GM10248 (cell line): ENCODE measurements at regions not wholly inside any gene's neighbourhood (a gene's known extent, or its start where the extent isn't known, plus 50 kb on each side); places are given as distances from the start of the nearest gene placed in this dataset.

ENCODE experiments used
- CTCF ChIA-PET: fragments of 300-600 bp; sonication (Branson Sonifier 250); formaldehyde crosslinking; extraction: SDS; loops from one replicate; lab custom pipeline; 2021; ENCODE audit warnings: antibody characterized with exemption; lab: Yijun Ruan, JAX
- POLR2A ChIA-PET: fragments of 350-650 bp; sonication (Branson Sonifier 250); formaldehyde crosslinking; extraction: SDS; loops from one replicate; lab custom pipeline; 2020; ENCODE audit warnings: antibody characterized with exemption; lab: Yijun Ruan, JAX
- DNase-seq: peaks from one replicate; pipeline ENCODE4 v3.0.0; 2012; ENCODE audit errors: extremely low spot score
- CTCF ChIP-seq: IDR thresholded peaks from 2 replicates; pipeline ENCODE4 v1.5.1; 2012; ENCODE audit warnings: mild to moderate bottlenecking, low read depth; ENCODE audit errors: extremely low read depth, missing control alignments, control extremely low read depth

DNA sequence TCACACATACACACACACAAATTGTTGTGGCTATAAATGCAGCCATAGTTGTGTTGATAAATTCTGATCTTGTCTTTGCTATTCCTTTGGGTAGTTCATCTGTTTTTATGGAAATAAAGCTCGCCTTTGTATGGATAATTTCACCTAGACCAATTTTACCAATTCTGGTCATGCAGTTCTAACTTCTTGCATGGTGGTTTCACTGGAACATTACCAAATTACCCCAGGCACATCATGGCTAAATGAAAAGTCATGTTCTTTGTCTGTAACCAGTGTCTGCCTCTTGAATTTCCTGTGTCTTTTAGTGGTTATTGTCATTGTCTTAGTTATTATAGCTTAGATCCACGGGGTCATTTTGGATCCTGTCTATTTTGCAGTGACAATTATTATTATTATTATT is 50.3 kb upstream of the TMC1 start:
- DNase-seq = no peak
- POLR2A ChIA-PET = no interaction called here
- CTCF ChIA-PET = no interaction called here
- TF ChIP-seq CTCF = no peak

GRCh38 chr9:72467766-72468738 is 53.4 kb upstream of the TMC1 start:
- TF ChIP-seq CTCF = no peak
- ChIA-PET CTCF (interaction anchor here (1.4 kb wide), 1 partner anchor 10 kb away, joined by 5 read pairs; no protein-coding TSS in a partner anchor), POLR2A (interaction anchor here (0.6 kb wide), 1 partner anchor 12 kb away, joined by 3 read pairs; no protein-coding TSS in a partner anchor)
- no peak for DNase-seq

- ChIA-PET POLR2A (no interaction called here), CTCF (interaction anchor here (0.7 to 2.2 kb wide), 5 partner anchors 9 to 32 kb away, joined by 3 to 10 read pairs (median 4); no protein-coding TSS in a partner anchor)
- no peak for DNase-seq
These were observed 55.8 kb upstream of the TMC1 start for GRCh38 chr9:72465593-72465984.

GRCh38 chr9:72464857-72465592 is 56.4 kb upstream of the TMC1 start:
- ChIA-PET POLR2A (interaction anchor here (0.6 kb wide), 2 partner anchors 50 to 100 kb away, joined by 4 to 7 read pairs; partner anchors contain the start of gene ZFAND5), CTCF (interaction anchor here (0.8 to 2.2 kb wide), 3 partner anchors 10 to 21 kb away, joined by 5 to 10 read pairs (median 5); no protein-coding TSS in a partner anchor)
- no peak for DNase-seq
- no peak for TF ChIP-seq CTCF

More at GRCh38 chr9:72465593-72465984, 55.8 kb upstream of the TMC1 start:
- TF ChIP-seq CTCF = no peak

DNA sequence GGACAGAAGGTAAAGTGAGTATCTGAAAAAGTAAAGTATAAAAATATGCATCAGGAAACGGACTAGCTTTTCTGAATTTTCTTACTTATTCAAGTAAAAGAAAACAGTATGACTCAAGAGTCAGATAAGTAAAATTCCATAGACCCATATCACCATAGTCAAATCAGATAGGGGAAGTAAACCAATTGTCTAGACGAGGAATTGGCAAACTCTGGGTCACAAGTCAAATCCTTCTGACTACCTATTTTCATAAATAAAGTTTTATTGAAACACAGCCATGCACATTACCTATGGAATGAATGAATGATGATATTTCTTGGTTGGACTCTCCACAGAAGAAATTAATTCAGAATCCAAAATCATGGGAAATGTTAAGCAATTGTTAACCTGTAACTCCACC is 59.1 kb upstream of the TMC1 start:
- no peak for TF ChIP-seq CTCF
- no peak for DNase-seq
- ChIA-PET POLR2A (no interaction called here), CTCF (interaction anchor here (1.3 to 2.0 kb wide), 3 partner anchors 10 to 23 kb away, joined by 3 to 5 read pairs (median 4); no protein-coding TSS in a partner anchor)
